A549 (cell line): ENCODE measurements at regions not wholly inside any gene's neighbourhood (a gene's known extent, or its start where the extent isn't known, plus 50 kb on each side); places are given as distances from the start of the nearest gene placed in this dataset.

Experiments used
- CHD2 ChIP-seq: fragments of 150-350 bp; IDR thresholded peaks from 2 replicates; pipeline ENCODE4 v1.6.1; 2014; ENCODE audit warnings: low read length; ENCODE audit not compliant: partially characterized antibody
- CHD4 ChIP-seq: fragments of 200-600 bp; sonication (generic); IDR thresholded peaks from 2 replicates; pipeline ENCODE4 v1.6.1; 2016; ENCODE audit warnings: antibody characterized with exemption, mild to moderate bottlenecking, borderline replicate concordance
- CTCF ChIP-seq: fragments of >200 bp; sonication (Bioruptor Twin); formaldehyde crosslinking; IDR thresholded peaks from 3 replicates; pipeline ENCODE4 v1.5.1; 2016
- EP300 ChIP-seq, 2 experiments: fragments of >200 bp; sonication (Bioruptor Twin); formaldehyde crosslinking; IDR thresholded peaks; 2 replicates in 1 of 2; 3 replicates in 1 of 2; pipeline ENCODE4 v1.6.1; 2016 to 2017
- ESRRA ChIP-seq: fragments of 150-350 bp; IDR thresholded peaks from 2 replicates; pipeline ENCODE4 v1.6.1; 2014; ENCODE audit warnings: mild to moderate bottlenecking, low read length, borderline replicate concordance
- FOSL2 ChIP-seq, 2 experiments: fragments of 450-650 bp in 1 of 2; fragments of >200 bp in 1 of 2; sonication (Bioruptor Twin) in 1 of 2; formaldehyde crosslinking; IDR thresholded peaks; 2 replicates each; pipeline versions ENCODE4 v1.5.0 to v1.6.1; 2016 to 2020; ENCODE audit warnings: mild to moderate bottlenecking in 1 of 2, moderate library complexity in 1 of 2
- HMGXB4 ChIP-seq: fragments of 250-450 bp; sonication (Bioruptor Pico); IDR thresholded peaks from 2 replicates; pipeline ENCODE4 v1.5.0; 2021; ENCODE audit warnings: mild to moderate bottlenecking, moderate library complexity, borderline replicate concordance
- HOXA7 ChIP-seq: fragments of 250-450 bp; sonication (Bioruptor Pico); IDR thresholded peaks from 2 replicates; pipeline ENCODE4 v1.5.0; 2020; ENCODE audit warnings: mild to moderate bottlenecking, moderate library complexity
- MAFK ChIP-seq: fragments of 450-650 bp; IDR thresholded peaks from 2 replicates; pipeline ENCODE4 v1.6.1; 2014; ENCODE audit not compliant: partially characterized antibody
- MAX ChIP-seq: IDR thresholded peaks from 2 replicates; pipeline ENCODE4 v1.6.1; 2012
- PBX3 ChIP-seq: IDR thresholded peaks from 2 replicates; pipeline ENCODE4 v1.6.1; 2012
- POLR2A ChIP-seq: IDR thresholded peaks from 2 replicates; pipeline ENCODE4 v1.6.1; 2012; ENCODE audit warnings: mild to moderate bottlenecking, low read length
- RAD21 ChIP-seq, 2 experiments: fragments of >200 bp in 1 of 2; sonication (Bioruptor Twin) in 1 of 2; formaldehyde crosslinking in 1 of 2; IDR thresholded peaks in 1 of 2; conservative IDR thresholded peaks in 1 of 2; 2 replicates in 1 of 2; 3 replicates in 1 of 2; pipeline ENCODE4 v1.6.1; 2012 to 2018; ENCODE audit warnings: inconsistent platforms in 1 of 2
- RFX5 ChIP-seq: fragments of 450-650 bp; IDR thresholded peaks from 2 replicates; pipeline ENCODE4 v1.7.1; 2014; ENCODE audit warnings: antibody characterized with exemption, mild to moderate bottlenecking, moderate library complexity

GRCh38 chr9:89865981-89866380 is 261.2 kb downstream of the GADD45G start:
- TF ChIP-seq CTCF = no peak
- no peak for TF ChIP-seq CHD2
- no peak for TF ChIP-seq RAD21 (conservative IDR thresholded peaks at IDR 0.05 in 1 of 2, IDR thresholded peaks at IDR 0.05 in 1 of 2)
- TF ChIP-seq CHD4 = no peak
- TF ChIP-seq MAX = no peak
- TF ChIP-seq HMGXB4 (CRISPR knock-in tag) = no peak
- TF ChIP-seq HOXA7 = no peak
- TF ChIP-seq POLR2A = no peak
- no peak for TF ChIP-seq FOSL2 (IDR thresholded peaks at IDR 0.05)
- TF ChIP-seq FOSL2 (CRISPR knock-in tag; IDR thresholded peaks at IDR 0.05) = no peak
- no peak for TF ChIP-seq PBX3
- TF ChIP-seq RFX5 = no peak
- no peak for TF ChIP-seq ESRRA
- TF ChIP-seq EP300 (IDR thresholded peaks at IDR 0.05) = no peak
- no peak for TF ChIP-seq MAFK
